ENCODE measurements at regions not wholly inside any gene's neighbourhood (a gene's known extent, or its start where the extent isn't known, plus 50 kb on each side); places are given as distances from the start of the nearest gene placed in this dataset.

DNA sequence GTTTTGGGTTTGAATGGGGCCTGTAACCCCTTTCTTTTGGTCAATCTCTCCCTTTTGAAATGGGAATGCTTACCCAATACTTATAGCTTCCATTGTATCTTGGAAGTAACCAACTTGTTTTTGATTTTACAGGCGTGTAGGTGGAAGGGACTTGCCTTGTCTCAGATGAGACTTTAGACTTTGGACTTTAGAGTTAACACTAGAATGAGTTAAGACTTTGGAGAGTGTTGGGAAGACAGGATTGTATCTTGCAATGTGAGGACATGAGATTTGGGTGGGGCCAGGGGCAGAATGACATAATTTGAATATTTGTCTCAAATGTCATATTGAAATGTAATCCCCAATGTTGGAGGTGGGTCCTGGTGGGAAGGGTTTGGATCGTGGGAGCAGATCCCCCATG lies 1466.9 kb downstream of the LRRC4C start:
- TF ChIP-seq, protein P1, sequence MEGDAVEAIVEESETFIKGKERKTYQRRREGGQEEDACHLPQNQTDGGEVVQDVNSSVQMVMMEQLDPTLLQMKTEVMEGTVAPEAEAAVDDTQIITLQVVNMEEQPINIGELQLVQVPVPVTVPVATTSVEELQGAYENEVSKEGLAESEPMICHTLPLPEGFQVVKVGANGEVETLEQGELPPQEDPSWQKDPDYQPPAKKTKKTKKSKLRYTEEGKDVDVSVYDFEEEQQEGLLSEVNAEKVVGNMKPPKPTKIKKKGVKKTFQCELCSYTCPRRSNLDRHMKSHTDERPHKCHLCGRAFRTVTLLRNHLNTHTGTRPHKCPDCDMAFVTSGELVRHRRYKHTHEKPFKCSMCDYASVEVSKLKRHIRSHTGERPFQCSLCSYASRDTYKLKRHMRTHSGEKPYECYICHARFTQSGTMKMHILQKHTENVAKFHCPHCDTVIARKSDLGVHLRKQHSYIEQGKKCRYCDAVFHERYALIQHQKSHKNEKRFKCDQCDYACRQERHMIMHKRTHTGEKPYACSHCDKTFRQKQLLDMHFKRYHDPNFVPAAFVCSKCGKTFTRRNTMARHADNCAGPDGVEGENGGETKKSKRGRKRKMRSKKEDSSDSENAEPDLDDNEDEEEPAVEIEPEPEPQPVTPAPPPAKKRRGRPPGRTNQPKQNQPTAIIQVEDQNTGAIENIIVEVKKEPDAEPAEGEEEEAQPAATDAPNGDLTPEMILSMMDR (IDR thresholded peaks at IDR 0.05; ENCODE audit: low read depth, low read length): no peak
- no peak for TF ChIP-seq EZH2phosphoT487 (IDR thresholded peaks at IDR 0.05; ENCODE audit: low read depth)
